H1 (cell line): ENCODE measurements at regions not wholly inside any gene's neighbourhood (a gene's known extent, or its start where the extent isn't known, plus 50 kb on each side); places are given as distances from the start of the nearest gene placed in this dataset.

Source experiments
- CTCF ChIA-PET: fragments of 300-600 bp; sonication (Branson Sonifier 250); formaldehyde crosslinking; loops from one replicate; lab custom pipeline; 2021; ENCODE audit not compliant: partially characterized antibody; lab: Charles Lee
- POLR2A ChIA-PET: fragments of 300-600 bp; sonication (Branson Sonifier 250); formaldehyde crosslinking; loops from one replicate; lab custom pipeline; 2021; ENCODE audit warnings: inconsistent platforms; ENCODE audit not compliant: partially characterized antibody; lab: Charles Lee
- DNase-seq, 2 experiments: peaks; one replicate each; pipeline versions ENCODE4 v3.0.0 to v3.0.0-alpha.2; 2010 to 2022; ENCODE audit warnings: low spot score in 2 of 2, low read depth in 1 of 2, mixed read lengths in 1 of 2
- FAIRE-seq: peaks from 2 replicates; lab custom pipeline; 2011; peaks lifted over from hg19 to GRCh38; lab: Jason Lieb, UNC
- H2AFZ ChIP-seq: 2 replicates; pipeline ENCODE4 v1.8.1; 2012; ENCODE audit warnings: low read length, inconsistent platforms
- H2AK5ac ChIP-seq: 2 replicates; pipeline ENCODE4 v1.6.1; 2013; ENCODE audit warnings: low read depth, low read length
- H2BK120ac ChIP-seq: replicated peaks from 2 replicates; pipeline ENCODE3; 2013; ENCODE audit warnings: low read depth, low read length, inconsistent platforms
- H2BK12ac ChIP-seq: 2 replicates; pipeline ENCODE4 v1.6.1; 2013; ENCODE audit warnings: low read depth, low read length
- H2BK15ac ChIP-seq: 2 replicates; pipeline ENCODE4 v1.6.1; 2013; ENCODE audit warnings: low read length
- H2BK20ac ChIP-seq: 2 replicates; pipeline ENCODE4 v1.6.1; 2013; ENCODE audit warnings: low read length
- H2BK5ac ChIP-seq: 2 replicates; pipeline ENCODE4 v1.6.1; 2013; ENCODE audit warnings: low read depth, low read length
- H3K14ac ChIP-seq: 2 replicates; pipeline ENCODE4 v1.6.1; 2013; ENCODE audit warnings: inconsistent platforms; ENCODE audit not compliant: insufficient read length
- H3K18ac ChIP-seq: 2 replicates; pipeline ENCODE4 v1.6.1; 2013; ENCODE audit warnings: low read length; ENCODE audit errors: extremely low read depth
- H3K23ac ChIP-seq: 2 replicates; pipeline ENCODE4 v1.6.1; 2013; ENCODE audit warnings: inconsistent platforms; ENCODE audit not compliant: insufficient read length
- H3K23me2 ChIP-seq: 2 replicates; pipeline ENCODE4 v1.6.1; 2013; ENCODE audit warnings: low read depth, low read length
- H3K27ac ChIP-seq: 2 replicates; pipeline ENCODE4 v1.6.1; 2011; ENCODE audit warnings: low read depth, low read length, inconsistent platforms
- H3K27me3 ChIP-seq, 4 experiments: replicated peaks in 1 of 4; 1 replicate in 1 of 4; 2 replicates in 3 of 4; pipeline versions ENCODE4 v1.6.1 to v1.8.1; 2011 to 2013; ENCODE audit warnings: low read length in 3 of 4, mild to moderate bottlenecking in 3 of 4, inconsistent platforms in 2 of 4, mixed read lengths in 2 of 4, moderate library complexity in 1 of 4; ENCODE audit not compliant: control insufficient read depth in 3 of 4, insufficient read depth in 3 of 4; ENCODE audit errors: extremely low read depth in 1 of 4
- H3K36me3 ChIP-seq, 4 experiments: 2 replicates each; pipeline versions ENCODE4 v1.6.1 to v1.8.1; 2011 to 2013; ENCODE audit warnings: mild to moderate bottlenecking in 4 of 4, low read length in 3 of 4, moderate library complexity in 2 of 4, control low read depth in 1 of 4, inconsistent platforms in 1 of 4; ENCODE audit not compliant: insufficient read depth in 4 of 4, control insufficient read depth in 2 of 4
- H3K4ac ChIP-seq: replicated peaks from 2 replicates; pipeline ENCODE3; 2013; ENCODE audit warnings: low read length, low read depth, mixed read lengths, inconsistent platforms; ENCODE audit not compliant: insufficient read length
- H3K4me1 ChIP-seq, 4 experiments: replicated peaks in 1 of 4; 1 replicate in 1 of 4; 2 replicates in 3 of 4; pipeline versions ENCODE4 v1.6.1 to v1.8.1; 2011 to 2013; ENCODE audit warnings: low read length in 3 of 4, inconsistent platforms in 2 of 4, mixed read lengths in 1 of 4; ENCODE audit not compliant: insufficient read depth in 4 of 4, control insufficient read depth in 3 of 4
- H3K4me2 ChIP-seq, 2 experiments: 2 replicates each; pipeline versions ENCODE4 v1.6.1 to v1.8.1; 2011 to 2013; ENCODE audit warnings: low read depth in 2 of 2, low read length in 2 of 2, control low read depth in 1 of 2, inconsistent platforms in 1 of 2, mild to moderate bottlenecking in 1 of 2; ENCODE audit not compliant: insufficient read depth in 1 of 2
- H3K4me3 ChIP-seq, 4 experiments: fragments of 200-600, 300-600 bp in 1 of 4; sonication (generic), shearing (Covaris generic), sonication (Bioruptor Twin) in 1 of 4; 2 replicates each; pipeline versions ENCODE4 v1.5.1 to v1.8.1; 2011 to 2016; ENCODE audit warnings: low read length in 4 of 4, low read depth in 3 of 4, control low read depth in 2 of 4, inconsistent platforms in 2 of 4, mild to moderate bottlenecking in 2 of 4, mixed read lengths in 1 of 4, moderate library complexity in 1 of 4; ENCODE audit not compliant: insufficient read depth in 2 of 4; ENCODE audit errors: extremely low read depth in 1 of 4
- H3K56ac ChIP-seq: replicated peaks from 2 replicates; pipeline ENCODE3; 2013; ENCODE audit warnings: low read depth, mild to moderate bottlenecking, mixed read lengths, low read length, inconsistent platforms; ENCODE audit not compliant: insufficient read length
- H3K79me1 ChIP-seq: 2 replicates; pipeline ENCODE4 v1.6.1; 2013; ENCODE audit warnings: low read depth, low read length, control low read depth
- H3K79me2 ChIP-seq, 2 experiments: 2 replicates each; pipeline versions ENCODE4 v1.6.1 to v1.8.1; 2012 to 2013; ENCODE audit warnings: low read length in 2 of 2, mild to moderate bottlenecking in 2 of 2, inconsistent platforms in 1 of 2; ENCODE audit not compliant: insufficient read depth in 2 of 2, control insufficient read depth in 1 of 2
- H3K9ac ChIP-seq, 4 experiments: replicated peaks in 1 of 4; 1 replicate in 1 of 4; 2 replicates in 3 of 4; pipeline versions ENCODE4 v1.6.1 to v1.8.1; 2011 to 2013; ENCODE audit warnings: low read depth in 3 of 4, low read length in 3 of 4, control low read depth in 2 of 4, mild to moderate bottlenecking in 2 of 4, moderate library complexity in 2 of 4, inconsistent platforms in 1 of 4; ENCODE audit errors: extremely low read depth in 1 of 4
- H3K9me3 ChIP-seq, 2 experiments: 2 replicates each; pipeline versions ENCODE4 v1.6.1 to v1.8.1; 2012 to 2013; ENCODE audit warnings: mild to moderate bottlenecking in 2 of 2, moderate library complexity in 2 of 2, control low read depth in 1 of 2, inconsistent platforms in 1 of 2, low read depth in 1 of 2, low read length in 1 of 2, mixed read lengths in 1 of 2; ENCODE audit not compliant: insufficient read depth in 2 of 2
- H4K20me1 ChIP-seq, 2 experiments: replicated peaks in 1 of 2; 2 replicates each; pipeline versions ENCODE3 to v1.8.1; 2011 to 2013; ENCODE audit warnings: inconsistent platforms in 2 of 2, low read length in 2 of 2, mild to moderate bottlenecking in 1 of 2; ENCODE audit not compliant: insufficient read depth in 2 of 2, control insufficient read depth in 1 of 2
- H4K5ac ChIP-seq: 2 replicates; pipeline ENCODE4 v1.6.1; 2013; ENCODE audit warnings: low read length, low read depth, mixed read lengths, inconsistent platforms; ENCODE audit not compliant: insufficient read length
- H4K8ac ChIP-seq: 2 replicates; pipeline ENCODE4 v1.8.0; 2013; ENCODE audit warnings: mild to moderate bottlenecking, moderate library complexity, low read length, inconsistent platforms; ENCODE audit not compliant: insufficient read depth; ENCODE audit errors: extremely low read depth
- H4K91ac ChIP-seq: replicated peaks from 2 replicates; pipeline ENCODE3; 2013; ENCODE audit warnings: low read length, mixed read lengths, inconsistent platforms; ENCODE audit not compliant: insufficient read length
- CHD1 ChIP-seq: IDR thresholded peaks from 2 replicates; pipeline ENCODE4 v1.6.1; 2012; ENCODE audit warnings: low read depth, low read length, improper control_type of control experiment
- CTCF ChIP-seq, 3 experiments: IDR thresholded peaks; 1 replicate in 2 of 3; 2 replicates in 1 of 3; pipeline versions ENCODE4 v1.5.1 to v1.6.1; 2011; ENCODE audit warnings: low read length in 3 of 3, mild to moderate bottlenecking in 3 of 3, inconsistent platforms in 2 of 3, low read depth in 1 of 3, moderate library complexity in 1 of 3; ENCODE audit not compliant: insufficient read depth in 1 of 3; ENCODE audit errors: control extremely low read depth in 1 of 3
- KDM5A ChIP-seq: fragments of 200-600 bp; IDR thresholded peaks from 2 replicates; pipeline ENCODE4 v1.7.1; 2012; ENCODE audit warnings: mild to moderate bottlenecking, low read length, inconsistent platforms, mixed read lengths
- SP1 ChIP-seq: IDR thresholded peaks from 2 replicates; pipeline ENCODE4 v1.6.1; 2011; ENCODE audit warnings: low read depth, low read length
- SP4 ChIP-seq: IDR thresholded peaks from 2 replicates; pipeline ENCODE4 v1.6.1; 2012; ENCODE audit warnings: low read length, inconsistent platforms
- TBP ChIP-seq: IDR thresholded peaks from 2 replicates; pipeline ENCODE4 v1.6.1; 2011; ENCODE audit warnings: low read depth, low read length, improper control_type of control experiment
- ZNF274 ChIP-seq: IDR thresholded peaks from 2 replicates; pipeline ENCODE4 v1.7.0; 2012; ENCODE audit warnings: low read length, borderline replicate concordance; ENCODE audit errors: extremely low read depth
- WGBS, 2 experiments: shearing (Covaris generic) in 1 of 2; methylation state at CpG; one replicate each; pipeline versions ENCODE4 v1.1.6 to v1.1.7; 2013 to 2015; ENCODE audit warnings: low lambda C conversion rate in 2 of 2, mixed read lengths in 2 of 2, inconsistent platforms in 1 of 2, low coverage in 1 of 2, missing lambda C conversion rate in 1 of 2; ENCODE audit not compliant: insufficient replicate concordance in 2 of 2, insufficient coverage in 1 of 2, insufficient read length in 1 of 2; ENCODE audit errors: extremely low coverage in 1 of 2, missing lambda C conversion rate in 1 of 2; 5-methylcytosine and 5-hydroxymethylcytosine counted together
- TF ChIP-seq, protein P1 (sequence below): IDR thresholded peaks from 2 replicates; pipeline ENCODE4 v1.6.1; 2012; ENCODE audit warnings: low read length, inconsistent platforms

- H3K4me2 ChIP-seq, result no peak overlapping the region
These were observed 1346.8 kb downstream of the UQCRFS1 start for GRCh38 chr19:27865927-27866777.

More at GRCh38 chr19:27865927-27866777, 1346.8 kb downstream of the UQCRFS1 start:
- Histone ChIP-seq H3K27me3 (no peaks in the 10 kb centered on the region), H2AK5ac (no peak overlapping the region), H2BK5ac (no peak overlapping the region), H3K23ac (no peak overlapping the region), H3K79me1 (no peaks in the 10 kb centered on the region), H2BK20ac (no peak overlapping the region), H2AFZ (no peak overlapping the region), H3K14ac (no peak overlapping the region), H3K4me3 (no peak overlapping the region), H3K79me2 (no peaks in the 10 kb centered on the region), H4K20me1 (no peaks in the 10 kb centered on the region), H3K23me2 (no peaks in the 10 kb centered on the region), H3K18ac (no peak overlapping the region), H3K27ac (no peak overlapping the region), H3K9ac (no peak overlapping the region), H3K56ac (no peak overlapping the region), H3K4ac (no peak overlapping the region), H3K9me3 (peaks cover 40 to 47% of the 10 kb centered on the region in 2 experiments), H2BK12ac (no peak overlapping the region), H3K4me1 (no peaks in the 10 kb centered on the region), H4K5ac (no peak overlapping the region), H2BK15ac (no peak overlapping the region), H4K91ac (no peak overlapping the region), H2BK120ac (no peak overlapping the region), H4K8ac (no peak overlapping the region), H3K36me3 (no peaks in the 10 kb centered on the region)
- POLR2A ChIA-PET, result no interaction called here
- no peak for TF ChIP-seq TBP
- TF ChIP-seq, protein P1, sequence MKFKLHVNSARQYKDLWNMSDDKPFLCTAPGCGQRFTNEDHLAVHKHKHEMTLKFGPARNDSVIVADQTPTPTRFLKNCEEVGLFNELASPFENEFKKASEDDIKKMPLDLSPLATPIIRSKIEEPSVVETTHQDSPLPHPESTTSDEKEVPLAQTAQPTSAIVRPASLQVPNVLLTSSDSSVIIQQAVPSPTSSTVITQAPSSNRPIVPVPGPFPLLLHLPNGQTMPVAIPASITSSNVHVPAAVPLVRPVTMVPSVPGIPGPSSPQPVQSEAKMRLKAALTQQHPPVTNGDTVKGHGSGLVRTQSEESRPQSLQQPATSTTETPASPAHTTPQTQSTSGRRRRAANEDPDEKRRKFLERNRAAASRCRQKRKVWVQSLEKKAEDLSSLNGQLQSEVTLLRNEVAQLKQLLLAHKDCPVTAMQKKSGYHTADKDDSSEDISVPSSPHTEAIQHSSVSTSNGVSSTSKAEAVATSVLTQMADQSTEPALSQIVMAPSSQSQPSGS, result no peak
- no peak for TF ChIP-seq SP4
- no peak for TF ChIP-seq ZNF274
- no peak for TF ChIP-seq KDM5A
- TF ChIP-seq SP1, result no peak
- TF ChIP-seq CTCF (IDR thresholded peaks at IDR 0.05; ENCODE audit: control extremely low read depth in 1 of 3, insufficient read depth in 1 of 3, low read depth in 1 of 3, low read length in 3 of 3), result no peak
- TF ChIP-seq CHD1, result no peak
- no peak for FAIRE-seq
- no peak for DNase-seq
- 74% methylated on average over 6 of the region's 6 CpGs; no CpG with 5 or more reads in 1 of the 2 experiments for WGBS, 2 experiments
- CTCF ChIA-PET, result no interaction called here
